PC-9 (cell line): ENCODE measurements at regions not wholly inside any gene's neighbourhood (a gene's known extent, or its start where the extent isn't known, plus 50 kb on each side); places are given as distances from the start of the nearest gene placed in this dataset.

Experiments used
- BruUV-seq: library from RNA; stranded (reverse); fragments of 400-500 nt; replicated peaks from 2 replicates; lab custom pipeline; 2021; lab: Mats Ljungman, UMichigan
- CTCF ChIA-PET: fragments of 300-600 bp; sonication (Branson Sonifier 250); formaldehyde crosslinking; loops from one replicate; lab custom pipeline; 2022; ENCODE audit warnings: antibody characterized with exemption; lab: Charles Lee
- POLR2A ChIA-PET: fragments of 300-600 bp; sonication (Branson Sonifier 250); formaldehyde crosslinking; loops from one replicate; lab custom pipeline; 2022; ENCODE audit warnings: antibody characterized with exemption; ENCODE audit not compliant: unreplicated experiment; lab: Charles Lee
- DNase-seq, 2 experiments: peaks; one replicate each; pipeline versions ENCODE4 v3.0.0 to v3.0.0-alpha.2; 2015 to 2022; ENCODE audit warnings: mixed read lengths in 1 of 2
- H2AFZ ChIP-seq: fragments of 200-600 bp; sonication (generic); 2 replicates; pipeline ENCODE4 v1.8.1; 2017; ENCODE audit warnings: antibody characterized with exemption
- H3F3A ChIP-seq: fragments of 200-600 bp; sonication (generic); 2 replicates; pipeline ENCODE4 v1.8.1; 2017; ENCODE audit warnings: antibody characterized with exemption, mild to moderate bottlenecking, low read depth; ENCODE audit not compliant: insufficient read depth
- H3K27ac ChIP-seq: fragments of 200-600 bp; sonication (generic); 2 replicates; pipeline ENCODE4 v1.6.1; 2016; ENCODE audit warnings: mixed run types
- H3K27me3 ChIP-seq: fragments of 200-600 bp; sonication (generic); 2 replicates; pipeline ENCODE4 v1.6.1; 2016; ENCODE audit warnings: low read depth, mixed run types; ENCODE audit not compliant: insufficient read depth
- H3K36me3 ChIP-seq: fragments of 200-600 bp; sonication (generic); 2 replicates; pipeline ENCODE4 v1.6.1; 2016; ENCODE audit warnings: low read depth, mixed run types
- H3K4me1 ChIP-seq: fragments of 200-600 bp; sonication (generic); replicated peaks from 2 replicates; pipeline ENCODE4 v1.6.1; 2016; ENCODE audit warnings: mixed run types; ENCODE audit not compliant: insufficient read depth
- H3K4me2 ChIP-seq: fragments of 200-600 bp; sonication (generic); 2 replicates; pipeline ENCODE4 v1.6.1; 2017; ENCODE audit warnings: mixed run types
- H3K4me3 ChIP-seq: fragments of 200-600 bp; sonication (generic); 2 replicates; pipeline ENCODE4 v1.6.1; 2016; ENCODE audit warnings: mixed run types
- H3K79me2 ChIP-seq: fragments of 200-600 bp; sonication (generic); 2 replicates; pipeline ENCODE4 v1.6.1; 2017; ENCODE audit warnings: low read depth, mixed run types
- H3K9me2 ChIP-seq: fragments of 200-600 bp; sonication (generic); 2 replicates; pipeline ENCODE4 v1.8.1; 2017; ENCODE audit warnings: mild to moderate bottlenecking; ENCODE audit not compliant: insufficient read depth
- H3K9me3 ChIP-seq: fragments of 200-600 bp; sonication (generic); 2 replicates; pipeline ENCODE4 v1.8.1; 2016; ENCODE audit warnings: low read depth; ENCODE audit not compliant: insufficient read depth
- H4K20me1 ChIP-seq: fragments of 200-600 bp; sonication (generic); 2 replicates; pipeline ENCODE4 v1.8.1; 2017; ENCODE audit not compliant: insufficient read depth
- EZH2 ChIP-seq: fragments of 200-600 bp; sonication (generic); IDR thresholded peaks from 2 replicates; pipeline ENCODE4 v1.8.0; 2017; ENCODE audit warnings: antibody characterized with exemption, low read depth
- intact Hi-C: fragments of 100-400 bp; cut with micrococcal nuclease; formaldehyde crosslinking; loops from one replicate; pipeline ENCODE4 v1.10.0; 2022; ENCODE audit not compliant: unreplicated experiment
- TF ChIP-seq, protein P1 (sequence below): fragments of 200-600 bp; sonication (generic); conservative IDR thresholded peaks from 2 replicates; pipeline ENCODE4 v1.6.1; 2017; ENCODE audit warnings: mixed run types, antibody characterized with exemption, mild to moderate bottlenecking, moderate library complexity

DNA sequence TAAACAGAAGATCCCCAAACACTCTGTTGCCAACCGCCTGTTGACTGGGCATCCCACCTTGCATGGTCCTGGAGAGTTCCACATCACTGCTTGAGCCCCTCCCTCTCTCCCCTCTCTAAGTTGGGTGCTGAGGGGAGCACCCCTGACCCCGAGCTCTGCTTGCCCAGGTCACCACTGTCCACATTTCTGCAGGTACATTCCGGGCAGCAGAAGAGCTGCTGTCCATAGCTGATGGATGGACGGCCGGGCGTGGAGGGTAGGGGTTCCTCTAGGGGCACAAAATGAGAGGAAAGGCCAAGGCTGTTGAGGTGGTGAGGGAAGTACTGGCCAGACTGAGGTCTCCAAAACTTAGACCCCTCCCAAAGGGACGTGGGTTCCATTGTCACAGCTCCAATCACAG is 227.4 kb upstream of the PPP2R2D start:
- no peak overlapping the region for H3K27ac ChIP-seq
- H3F3A ChIP-seq, result no peaks in the 10 kb centered on the region
- BruUV-seq, result no TSS peak
- H3K36me3 ChIP-seq, result no peaks in the 10 kb centered on the region
- ChIA-PET CTCF (no interaction called here), POLR2A (no interaction called here)
- intact Hi-C loops, result no loop called here
- peaks cover 24% of the 10 kb centered on the region for H3K27me3 ChIP-seq
- H3K4me1 ChIP-seq, result no peaks in the 10 kb centered on the region
- no peak for TF ChIP-seq EZH2
- TF ChIP-seq, protein P1, sequence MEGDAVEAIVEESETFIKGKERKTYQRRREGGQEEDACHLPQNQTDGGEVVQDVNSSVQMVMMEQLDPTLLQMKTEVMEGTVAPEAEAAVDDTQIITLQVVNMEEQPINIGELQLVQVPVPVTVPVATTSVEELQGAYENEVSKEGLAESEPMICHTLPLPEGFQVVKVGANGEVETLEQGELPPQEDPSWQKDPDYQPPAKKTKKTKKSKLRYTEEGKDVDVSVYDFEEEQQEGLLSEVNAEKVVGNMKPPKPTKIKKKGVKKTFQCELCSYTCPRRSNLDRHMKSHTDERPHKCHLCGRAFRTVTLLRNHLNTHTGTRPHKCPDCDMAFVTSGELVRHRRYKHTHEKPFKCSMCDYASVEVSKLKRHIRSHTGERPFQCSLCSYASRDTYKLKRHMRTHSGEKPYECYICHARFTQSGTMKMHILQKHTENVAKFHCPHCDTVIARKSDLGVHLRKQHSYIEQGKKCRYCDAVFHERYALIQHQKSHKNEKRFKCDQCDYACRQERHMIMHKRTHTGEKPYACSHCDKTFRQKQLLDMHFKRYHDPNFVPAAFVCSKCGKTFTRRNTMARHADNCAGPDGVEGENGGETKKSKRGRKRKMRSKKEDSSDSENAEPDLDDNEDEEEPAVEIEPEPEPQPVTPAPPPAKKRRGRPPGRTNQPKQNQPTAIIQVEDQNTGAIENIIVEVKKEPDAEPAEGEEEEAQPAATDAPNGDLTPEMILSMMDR, result no peak
- no peak overlapping the region for H2AFZ ChIP-seq
- no peaks in the 10 kb centered on the region for H3K9me3 ChIP-seq
- H4K20me1 ChIP-seq, result no peaks in the 10 kb centered on the region
- no peaks in the 10 kb centered on the region for H3K79me2 ChIP-seq
- H3K4me2 ChIP-seq, result no peak overlapping the region
- no peak overlapping the region for H3K4me3 ChIP-seq
- no peak for DNase-seq
- H3K9me2 ChIP-seq, result no peaks in the 10 kb centered on the region

DNA sequence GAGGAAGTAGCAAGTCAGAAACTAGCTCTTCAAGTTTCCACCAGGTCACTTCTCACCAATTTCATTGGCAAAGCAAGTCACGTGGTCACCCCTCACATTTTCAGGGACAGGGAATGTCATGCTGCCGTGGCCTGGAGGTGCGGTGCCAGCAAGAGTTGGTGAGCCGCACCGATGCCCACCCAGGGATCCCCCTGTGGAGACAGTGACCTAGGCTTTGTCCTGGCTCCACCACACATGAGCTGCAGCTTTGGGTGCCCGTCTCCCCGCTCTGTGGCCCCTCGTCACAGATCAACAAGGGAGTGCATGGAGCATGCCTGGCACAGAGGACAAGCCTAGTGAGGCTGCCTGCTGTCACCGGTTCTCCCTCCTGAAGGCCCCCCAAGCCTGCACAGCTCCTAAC is 226.7 kb upstream of the PPP2R2D start:
- ChIA-PET POLR2A (no interaction called here), CTCF (no interaction called here)
- no peak overlapping the region for H3K4me3 ChIP-seq
- BruUV-seq, result no TSS peak
- no peaks in the 10 kb centered on the region for H4K20me1 ChIP-seq
- no peak overlapping the region for H2AFZ ChIP-seq
- H3K4me1 ChIP-seq, result no peaks in the 10 kb centered on the region
- H3K9me2 ChIP-seq, result no peaks in the 10 kb centered on the region
- no peak for DNase-seq
- no peaks in the 10 kb centered on the region for H3K9me3 ChIP-seq
- no peak overlapping the region for H3K4me2 ChIP-seq
- intact Hi-C loops, result no loop called here
- no peaks in the 10 kb centered on the region for H3F3A ChIP-seq
- H3K79me2 ChIP-seq, result no peaks in the 10 kb centered on the region
- TF ChIP-seq, protein P1, result no peak
- no peak for TF ChIP-seq EZH2
- no peak overlapping the region for H3K27ac ChIP-seq
- H3K27me3 ChIP-seq, result peaks cover 32% of the 10 kb centered on the region
- no peaks in the 10 kb centered on the region for H3K36me3 ChIP-seq

DNA sequence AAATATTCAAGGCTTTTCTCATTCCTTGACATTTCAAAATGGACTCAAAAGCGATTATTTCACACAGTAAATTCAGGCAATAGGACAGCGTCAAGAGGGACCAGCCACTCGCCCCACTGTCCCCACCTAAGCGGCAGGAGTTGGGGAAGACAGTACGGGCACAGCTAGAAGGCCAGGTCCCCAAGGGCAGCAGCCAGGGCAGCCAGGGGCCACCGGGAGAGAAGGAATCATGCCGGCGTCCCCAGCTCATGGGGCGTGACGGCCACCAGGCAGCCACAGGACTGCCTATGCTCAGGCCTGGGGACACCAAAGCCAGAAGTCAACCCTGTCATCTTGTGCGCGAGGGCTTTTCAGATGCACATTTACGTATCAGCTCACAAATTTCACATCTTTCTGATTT is 225.7 kb upstream of the PPP2R2D start:
- no peak overlapping the region for H3K4me2 ChIP-seq
- H3F3A ChIP-seq, result no peaks in the 10 kb centered on the region
- H3K79me2 ChIP-seq, result no peaks in the 10 kb centered on the region
- BruUV-seq, result no TSS peak
- no peak overlapping the region for H2AFZ ChIP-seq
- no peaks in the 10 kb centered on the region for H3K9me3 ChIP-seq
- no peaks in the 10 kb centered on the region for H3K9me2 ChIP-seq
- TF ChIP-seq, protein P1, result no peak
- no peak for TF ChIP-seq EZH2
- no peaks in the 10 kb centered on the region for H3K4me1 ChIP-seq
- CTCF ChIA-PET, result no interaction called here
- intact Hi-C loops, result no loop called here
- DNase-seq, result no peak
- no peaks in the 10 kb centered on the region for H3K36me3 ChIP-seq
- no peak overlapping the region for H3K4me3 ChIP-seq
- no peaks in the 10 kb centered on the region for H4K20me1 ChIP-seq
- H3K27ac ChIP-seq, result no peak overlapping the region
- peaks cover 41% of the 10 kb centered on the region for H3K27me3 ChIP-seq
- POLR2A ChIA-PET, result no interaction called here
